ENCODE measurements at regions not wholly inside any gene's neighbourhood (a gene's known extent, or its start where the extent isn't known, plus 50 kb on each side); places are given as distances from the start of the nearest gene placed in this dataset.
"Not testable (repeated sequence)": the region's sequence is repeated elsewhere in the genome, so short reads cannot be mapped to it uniquely, and the experiment has no call there.

DNA sequence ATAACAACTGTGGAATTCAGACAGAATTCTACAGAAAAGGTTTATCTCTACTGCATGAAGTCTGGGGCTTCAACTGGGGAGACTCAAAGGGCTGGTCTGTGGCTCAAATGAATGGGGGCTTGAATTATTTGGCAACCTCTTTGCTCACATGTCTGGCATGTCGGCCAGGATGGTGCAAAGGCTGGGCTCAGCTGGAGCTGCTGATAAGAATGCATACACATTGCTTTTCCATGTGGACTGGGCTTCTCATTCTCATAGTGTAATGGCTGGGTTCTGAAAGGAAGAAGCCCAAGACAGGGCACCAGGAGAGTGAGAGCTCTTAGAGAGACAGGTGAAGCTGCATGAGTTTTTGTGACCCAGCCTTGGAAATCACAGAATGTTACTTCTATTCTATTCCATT is 194.3 kb upstream of the SGO1 start:
- H3K4me1 Mint-ChIP-seq: no peaks in the 10 kb centered on the region
- ChIA-PET POLR2A (no interaction called here), CTCF (no interaction called here)
- DNase-seq (no peak), ATAC-seq (no peak)
- no peaks in the 10 kb centered on the region for H3K27me3 Mint-ChIP-seq
- no peak overlapping the region for H3K4me3 Mint-ChIP-seq
- H3K9me3 Mint-ChIP-seq (ENCODE audit: low read depth): no peaks in the 10 kb centered on the region
- no peak overlapping the region for H3K27ac Mint-ChIP-seq
- intact Hi-C loops (cut with DNase I, micrococcal nuclease): no loop called here
- no peaks in the 10 kb centered on the region for H3K36me3 Mint-ChIP-seq (ENCODE audit: low read depth)

DNA sequence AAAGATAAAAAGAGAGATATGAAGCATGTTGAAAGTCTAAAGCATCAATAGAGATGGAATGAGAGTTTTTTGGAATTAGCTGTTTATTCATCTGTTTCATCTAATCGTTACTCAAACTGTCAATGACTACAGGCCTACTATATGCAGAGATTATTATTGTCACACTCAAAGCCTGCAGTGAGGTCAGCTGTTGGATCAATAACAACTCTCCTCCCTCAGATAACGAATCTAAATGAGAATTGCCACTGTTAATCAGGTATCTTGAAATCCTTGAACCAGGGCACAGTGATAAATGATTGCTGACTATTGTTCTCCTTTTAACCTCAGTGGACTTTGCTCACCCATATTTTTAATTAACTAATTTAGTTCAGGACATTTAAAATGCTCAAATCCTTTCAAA is 192.3 kb upstream of the SGO1 start:
- no peaks in the 10 kb centered on the region for H3K9me3 Mint-ChIP-seq (ENCODE audit: low read depth)
- no peak overlapping the region for H3K4me3 Mint-ChIP-seq

DNA sequence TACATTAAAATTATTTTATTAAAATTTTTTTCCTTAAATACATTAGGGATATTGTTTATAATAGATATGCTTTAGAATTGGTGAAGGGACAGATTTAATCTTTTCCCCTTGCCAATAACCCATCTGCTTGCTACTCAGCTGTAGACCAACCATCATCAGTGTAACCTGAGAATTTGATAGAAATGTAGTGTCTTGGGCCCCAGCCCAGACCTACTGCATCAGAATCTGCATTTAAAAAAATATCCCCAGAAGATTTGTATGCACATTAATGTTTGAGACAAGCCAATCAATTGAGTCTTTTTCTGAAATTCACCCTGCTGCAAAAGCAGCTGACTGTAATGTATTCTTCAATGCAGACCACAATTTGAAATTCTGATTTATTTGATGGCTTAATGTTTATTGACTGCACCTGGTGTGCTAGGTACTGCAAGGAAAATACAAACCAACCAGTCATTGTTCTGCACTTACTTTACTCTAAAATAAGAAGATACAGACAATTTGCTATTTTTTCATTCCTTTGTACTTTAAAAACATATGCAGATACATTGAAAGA is 190.7 kb upstream of the SGO1 start:
- no peaks in the 10 kb centered on the region for H3K4me1 Mint-ChIP-seq
- H3K4me3 Mint-ChIP-seq: no peak overlapping the region
- POLR2A ChIA-PET: no interaction called here
- intact Hi-C loops (cut with DNase I, micrococcal nuclease): no loop called here
- ATAC-seq: no peak
- DNase-seq: no peak
- H3K27ac Mint-ChIP-seq: no peak overlapping the region
- H3K9me3 Mint-ChIP-seq (ENCODE audit: low read depth): no peaks in the 10 kb centered on the region
- H3K36me3 Mint-ChIP-seq (ENCODE audit: low read depth): no peaks in the 10 kb centered on the region
- CTCF ChIA-PET: no interaction called here
- H3K27me3 Mint-ChIP-seq: no peaks in the 10 kb centered on the region

More for the DNA sequence above, 192.3 kb upstream of the SGO1 start:
- Mint-ChIP-seq H3K27ac (no peak overlapping the region), H3K27me3 (no peaks in the 10 kb centered on the region), H3K4me1 (no peaks in the 10 kb centered on the region), H3K36me3 (ENCODE audit: low read depth) (no peaks in the 10 kb centered on the region)
- intact Hi-C loops (cut with DNase I, micrococcal nuclease): no loop called here
- ChIA-PET POLR2A (no interaction called here), CTCF (no interaction called here)
- DNase-seq (no peak), ATAC-seq (no peak)

DNA sequence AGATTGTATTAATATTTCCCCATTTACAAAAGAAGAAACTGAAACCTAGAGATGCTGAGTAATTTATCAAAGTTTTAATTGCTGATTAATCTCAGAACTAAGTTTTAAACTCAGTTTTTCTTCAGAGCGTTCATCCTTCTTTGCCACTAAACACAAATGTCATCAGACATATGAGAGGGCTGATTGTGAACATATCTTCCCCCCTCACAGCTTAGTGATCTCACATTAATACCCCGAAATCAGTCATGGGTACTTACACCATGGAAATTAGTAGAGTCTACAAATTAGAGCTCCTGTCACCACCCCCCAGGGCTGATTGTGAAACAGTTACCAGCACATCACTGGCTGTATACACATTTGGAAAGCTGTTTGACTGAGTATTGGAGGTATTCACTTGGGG is 189.3 kb upstream of the SGO1 start:
- intact Hi-C loops (cut with DNase I, micrococcal nuclease): no loop called here
- CTCF ChIA-PET: no interaction called here
- ATAC-seq: peak; percentile 44

DNA sequence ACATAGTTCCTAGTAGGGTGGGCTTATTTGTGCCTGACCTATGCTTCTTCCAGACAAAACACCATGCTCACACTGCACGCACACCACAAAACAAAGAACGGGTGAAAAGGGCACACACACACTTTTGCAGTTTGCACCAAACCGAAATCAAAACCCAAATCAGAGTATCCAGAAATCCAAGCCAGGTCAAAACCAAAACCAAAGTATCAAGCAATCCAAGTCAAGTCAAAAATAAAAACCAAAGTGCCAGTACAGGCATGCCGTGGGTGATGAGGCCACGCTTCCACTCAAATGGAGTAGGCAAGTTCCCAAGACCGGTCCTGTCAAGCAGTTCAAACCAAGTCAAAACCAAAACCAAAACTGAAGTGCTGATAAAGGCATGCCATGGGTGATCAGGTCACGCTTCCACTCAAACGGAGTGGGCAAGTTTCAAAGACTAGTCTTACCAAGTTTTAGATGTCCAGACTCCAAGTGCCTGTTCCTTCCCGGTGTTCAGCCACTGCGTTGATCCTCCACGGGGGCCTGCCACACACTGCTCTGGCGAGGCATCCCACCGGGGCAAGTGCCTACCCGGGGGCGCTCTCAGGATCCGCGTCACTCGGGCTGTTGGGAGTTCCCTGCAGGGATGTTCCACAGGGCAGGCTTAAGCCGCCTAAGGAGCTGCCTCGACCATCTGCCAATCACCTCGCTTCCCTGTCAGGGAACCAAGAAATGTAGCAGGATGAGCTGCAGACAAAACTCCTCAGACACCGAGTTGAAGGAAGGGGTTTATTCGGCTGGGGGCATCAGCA is 184.5 kb upstream of the SGO1 start:
- H3K9me3 Mint-ChIP-seq (ENCODE audit: low read depth); H3K4me3 Mint-ChIP-seq; POLR2A ChIA-PET; intact Hi-C loops (cut with DNase I, micrococcal nuclease); ATAC-seq; H3K27ac Mint-ChIP-seq; H3K36me3 Mint-ChIP-seq (ENCODE audit: low read depth); DNase-seq; CTCF ChIA-PET; H3K4me1 Mint-ChIP-seq; H3K27me3 Mint-ChIP-seq: not testable (repeated sequence)

More for the DNA sequence above, 189.3 kb upstream of the SGO1 start:
- no peaks in the 10 kb centered on the region for H3K9me3 Mint-ChIP-seq (ENCODE audit: low read depth)
- no peaks in the 10 kb centered on the region for H3K36me3 Mint-ChIP-seq (ENCODE audit: low read depth)
- no peaks in the 10 kb centered on the region for H3K27me3 Mint-ChIP-seq
- no peak overlapping the region for H3K27ac Mint-ChIP-seq
- H3K4me1 Mint-ChIP-seq: no peaks in the 10 kb centered on the region
- POLR2A ChIA-PET: no interaction called here
- DNase-seq: peak; percentile 9
- no peak overlapping the region for H3K4me3 Mint-ChIP-seq

DNA sequence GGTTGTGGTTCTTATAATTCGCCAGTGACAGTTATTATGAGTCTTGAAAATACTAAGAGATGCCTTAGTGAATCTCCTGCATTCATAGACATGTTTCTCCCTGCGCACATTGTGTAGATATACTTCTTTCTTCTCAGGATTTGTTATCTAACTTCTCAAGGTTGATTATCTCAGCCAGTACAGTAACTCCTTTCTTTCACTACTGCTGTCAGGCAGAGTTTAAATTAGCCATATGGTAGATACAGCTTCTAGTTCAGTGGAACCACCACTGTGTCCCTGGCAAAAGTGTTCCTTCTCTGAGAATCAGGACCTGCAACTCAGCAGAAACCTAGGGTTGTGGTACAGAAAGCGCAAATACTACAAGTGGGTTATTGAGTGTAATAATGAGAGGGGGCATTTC is 175.0 kb upstream of the SGO1 start:
- ATAC-seq (no peak), DNase-seq (no peak)
- ChIA-PET CTCF (no interaction called here), POLR2A (no interaction called here)
- intact Hi-C loops (cut with DNase I, micrococcal nuclease): no loop called here
- no peak overlapping the region for H3K27ac Mint-ChIP-seq
- no peak overlapping the region for H3K4me3 Mint-ChIP-seq
- no peaks in the 10 kb centered on the region for H3K9me3 Mint-ChIP-seq (ENCODE audit: low read depth)
- H3K4me1 Mint-ChIP-seq: no peaks in the 10 kb centered on the region
- peaks cover 5% of the 10 kb centered on the region for H3K36me3 Mint-ChIP-seq (ENCODE audit: low read depth)
- H3K27me3 Mint-ChIP-seq: no peaks in the 10 kb centered on the region

DNA sequence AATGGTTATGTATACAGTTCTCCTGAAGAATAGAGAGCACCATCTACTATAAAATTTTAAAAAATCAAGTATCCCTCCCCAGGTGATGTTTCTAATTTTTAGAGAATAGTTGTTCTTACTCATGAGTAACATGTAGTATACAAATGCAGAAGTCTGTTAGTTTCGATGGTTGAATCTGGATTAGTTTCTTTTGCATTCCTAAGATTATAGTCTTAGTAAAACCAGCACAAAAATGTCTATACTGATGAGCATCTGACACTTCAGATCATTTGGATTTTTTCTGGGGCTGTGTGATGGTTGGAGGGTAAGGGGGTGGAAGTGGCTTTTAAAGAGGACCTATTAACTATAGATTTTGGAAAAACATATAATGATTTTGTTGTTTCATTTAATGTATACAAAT is 167.3 kb upstream of the SGO1 start:
- ATAC-seq (no peak), DNase-seq (no peak)
- no peak overlapping the region for H3K4me3 Mint-ChIP-seq
- H3K27ac Mint-ChIP-seq: no peak overlapping the region
- peaks cover 2% of the 10 kb centered on the region for H3K9me3 Mint-ChIP-seq (ENCODE audit: low read depth)
- intact Hi-C loops (cut with DNase I, micrococcal nuclease): no loop called here
- ChIA-PET CTCF (no interaction called here), POLR2A (no interaction called here)
- H3K36me3 Mint-ChIP-seq (ENCODE audit: low read depth): no peaks in the 10 kb centered on the region
- H3K4me1 Mint-ChIP-seq: no peaks in the 10 kb centered on the region
- no peaks in the 10 kb centered on the region for H3K27me3 Mint-ChIP-seq

DNA sequence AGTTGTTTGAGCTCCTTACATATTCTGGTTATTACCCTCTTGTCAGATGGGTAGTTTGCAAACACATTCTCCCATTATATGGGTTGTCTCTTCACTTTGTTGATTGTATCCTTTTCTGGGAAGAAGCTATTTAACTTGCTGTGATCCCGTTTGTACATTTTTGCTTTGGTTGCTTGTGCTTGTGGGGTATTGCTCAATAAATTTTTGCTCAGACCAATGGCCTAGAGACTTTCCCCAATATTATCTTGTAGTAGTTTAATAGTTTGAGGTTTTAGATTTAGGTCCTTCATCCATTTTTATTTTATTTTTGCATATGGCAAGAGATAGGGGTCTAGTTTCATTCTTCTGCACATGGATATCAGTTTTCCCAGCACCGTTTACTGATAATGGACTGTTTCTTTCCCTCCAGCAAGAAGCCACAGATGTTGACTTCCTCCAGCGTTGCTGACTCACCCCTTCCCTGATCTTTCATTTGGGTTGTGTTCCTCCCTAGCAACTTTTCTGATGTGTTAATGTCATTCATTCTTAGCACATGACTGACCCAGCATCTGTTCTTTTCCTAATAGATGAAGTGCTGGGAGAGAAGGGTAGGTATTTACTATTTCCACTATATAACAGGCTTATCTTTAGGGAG is 166.7 kb upstream of the SGO1 start:
- Mint-ChIP-seq H3K9me3 (ENCODE audit: low read depth) (peaks cover 2% of the 10 kb centered on the region), H3K4me3 (no peak overlapping the region), H3K36me3 (ENCODE audit: low read depth) (no peaks in the 10 kb centered on the region), H3K4me1 (no peaks in the 10 kb centered on the region), H3K27me3 (no peaks in the 10 kb centered on the region), H3K27ac (no peak overlapping the region)
- ChIA-PET POLR2A (no interaction called here), CTCF (no interaction called here)
- intact Hi-C loops (cut with DNase I, micrococcal nuclease): no loop called here
- no peak for ATAC-seq
- DNase-seq: no peak

DNA sequence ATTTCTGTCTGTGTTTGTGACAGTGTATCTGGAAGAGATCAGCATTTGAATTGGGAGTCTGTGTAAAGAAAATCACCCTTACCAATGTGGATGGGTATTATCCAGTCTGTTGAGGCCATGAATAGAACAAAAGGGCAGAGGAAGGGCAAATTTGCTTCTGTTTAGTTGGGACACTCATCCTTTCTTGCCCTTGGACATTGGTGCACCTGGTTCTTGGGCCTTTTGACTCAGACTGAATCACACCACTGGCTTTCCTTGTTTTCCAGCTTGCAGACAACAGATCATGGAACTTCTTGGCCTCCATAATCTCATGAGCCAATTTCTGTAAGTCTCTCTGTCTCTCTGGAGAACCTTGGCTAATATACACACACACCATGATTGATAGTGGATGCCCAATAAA is 164.4 kb upstream of the SGO1 start:
- CTCF ChIA-PET: no interaction called here
- intact Hi-C loops (cut with DNase I, micrococcal nuclease): no loop called here
- H3K36me3 Mint-ChIP-seq (ENCODE audit: low read depth): no peaks in the 10 kb centered on the region
- POLR2A ChIA-PET: no interaction called here
- peaks cover 2% of the 10 kb centered on the region for H3K9me3 Mint-ChIP-seq (ENCODE audit: low read depth)
- H3K4me1 Mint-ChIP-seq: no peaks in the 10 kb centered on the region
- H3K27me3 Mint-ChIP-seq: no peaks in the 10 kb centered on the region
- H3K4me3 Mint-ChIP-seq: no peak overlapping the region
- no peak overlapping the region for H3K27ac Mint-ChIP-seq
- ATAC-seq (no peak), DNase-seq (no peak)

DNA sequence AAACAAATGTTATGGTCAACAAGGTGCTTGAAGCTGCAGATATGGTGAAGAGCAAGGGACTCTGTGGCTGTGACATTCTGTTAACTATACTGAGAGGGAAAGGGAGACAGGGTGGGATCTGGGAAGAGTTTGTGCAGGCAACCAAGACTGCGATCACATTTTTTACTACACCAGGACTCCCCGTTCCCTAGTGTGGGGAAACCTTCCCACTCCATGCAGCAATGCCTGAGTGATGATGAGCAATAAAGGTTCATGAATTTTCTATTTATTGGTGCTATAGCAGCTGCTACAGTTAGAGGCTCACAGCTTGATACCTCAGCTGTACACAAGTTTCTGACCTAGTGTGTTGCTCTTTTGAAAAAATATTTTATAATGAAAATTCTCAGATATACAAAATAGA is 160.9 kb upstream of the SGO1 start:
- Mint-ChIP-seq H3K9me3 (ENCODE audit: low read depth) (no peaks in the 10 kb centered on the region), H3K4me3 (no peak overlapping the region), H3K27me3 (no peaks in the 10 kb centered on the region), H3K27ac (no peak overlapping the region), H3K36me3 (ENCODE audit: low read depth) (no peaks in the 10 kb centered on the region), H3K4me1 (peaks cover 5% of the 10 kb centered on the region)
- ATAC-seq (no peak), DNase-seq (no peak)
- intact Hi-C loops (cut with DNase I, micrococcal nuclease): no loop called here
- CTCF ChIA-PET: no interaction called here
- POLR2A ChIA-PET: no interaction called here

DNA sequence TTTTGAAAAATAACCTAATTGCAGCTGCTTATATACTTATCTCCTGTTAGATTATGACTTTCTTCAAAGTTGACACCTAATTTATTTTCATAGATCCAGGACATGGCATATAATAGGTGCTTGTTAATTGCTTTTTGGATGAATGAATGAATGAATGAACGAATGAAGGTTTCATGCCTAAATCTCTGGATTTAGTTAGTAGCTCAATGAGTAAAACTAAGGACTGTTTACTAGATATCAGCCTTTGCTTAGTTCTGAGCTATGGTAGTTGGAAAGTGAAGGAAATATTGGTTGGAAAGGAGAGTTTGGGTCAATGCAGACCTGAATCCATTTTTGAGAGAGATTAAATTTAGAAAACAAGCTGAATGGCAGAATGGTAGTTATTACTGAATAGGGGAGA is 160.4 kb upstream of the SGO1 start:
- no peaks in the 10 kb centered on the region for H3K9me3 Mint-ChIP-seq (ENCODE audit: low read depth)
- no peak for DNase-seq
- POLR2A ChIA-PET: no interaction called here
- H3K27ac Mint-ChIP-seq: no peak overlapping the region
- CTCF ChIA-PET: no interaction called here
- intact Hi-C loops (cut with DNase I, micrococcal nuclease): no loop called here
- H3K27me3 Mint-ChIP-seq: no peaks in the 10 kb centered on the region
- ATAC-seq: no peak
- no peak overlapping the region for H3K4me3 Mint-ChIP-seq
- peaks cover 5% of the 10 kb centered on the region for H3K4me1 Mint-ChIP-seq
- no peaks in the 10 kb centered on the region for H3K36me3 Mint-ChIP-seq (ENCODE audit: low read depth)

DNA sequence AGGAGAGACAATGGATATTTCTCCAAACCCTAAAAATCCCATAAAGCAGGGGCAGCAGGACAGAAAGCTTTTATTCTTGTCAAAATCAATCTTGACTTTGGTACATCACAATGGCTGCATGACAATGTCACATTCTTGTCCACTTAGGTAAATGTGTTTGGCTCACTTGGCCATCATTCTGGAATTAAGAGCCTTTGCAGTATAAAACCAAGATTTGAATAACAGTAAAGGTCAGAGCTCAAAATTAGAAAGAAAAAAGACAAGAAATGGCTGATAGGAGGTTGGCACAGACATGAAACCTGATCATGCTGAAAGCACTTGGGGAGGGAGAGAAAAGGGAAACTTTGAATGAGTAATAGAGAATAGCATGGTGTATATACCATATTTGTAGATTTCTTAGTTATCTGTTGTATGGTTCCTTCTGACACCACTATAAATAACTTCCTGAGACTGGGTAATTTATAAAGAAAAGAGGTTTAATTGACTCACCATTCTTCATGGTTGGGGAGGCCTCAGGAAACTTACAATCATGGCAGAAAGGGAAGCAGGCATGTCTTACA is 158.5 kb upstream of the SGO1 start:
- no peak overlapping the region for H3K4me3 Mint-ChIP-seq
- DNase-seq: no peak
- intact Hi-C loops (cut with DNase I, micrococcal nuclease): no loop called here
- no peak overlapping the region for H3K27ac Mint-ChIP-seq
- ChIA-PET CTCF (interaction anchor here (0.5 kb wide), 1 partner anchor 141 kb away, joined by 4 read pairs; no protein-coding TSS in a partner anchor), POLR2A (no interaction called here)
- no peaks in the 10 kb centered on the region for H3K36me3 Mint-ChIP-seq (ENCODE audit: low read depth)
- ATAC-seq: peak; percentile 80
- no peaks in the 10 kb centered on the region for H3K27me3 Mint-ChIP-seq
- no peaks in the 10 kb centered on the region for H3K9me3 Mint-ChIP-seq (ENCODE audit: low read depth)
- H3K4me1 Mint-ChIP-seq: peaks cover 5% of the 10 kb centered on the region
